Neural progenitor cell (in vitro differentiated cells): ENCODE measurements at regions not wholly inside any gene's neighbourhood (a gene's known extent, or its start where the extent isn't known, plus 50 kb on each side); places are given as distances from the start of the nearest gene placed in this dataset.

ENCODE experiments used
- EZH2 ChIP-seq: fragments of 200-600 bp; sonication (generic); IDR thresholded peaks from 2 replicates; pipeline ENCODE4 v1.6.1; 2017; ENCODE audit warnings: antibody characterized with exemption, mild to moderate bottlenecking, moderate library complexity
- TF ChIP-seq, protein P1 (sequence below): fragments of 200-600 bp; sonication (generic); IDR thresholded peaks from 2 replicates; pipeline ENCODE4 v1.5.1; 2017; ENCODE audit warnings: antibody characterized with exemption, mild to moderate bottlenecking

DNA sequence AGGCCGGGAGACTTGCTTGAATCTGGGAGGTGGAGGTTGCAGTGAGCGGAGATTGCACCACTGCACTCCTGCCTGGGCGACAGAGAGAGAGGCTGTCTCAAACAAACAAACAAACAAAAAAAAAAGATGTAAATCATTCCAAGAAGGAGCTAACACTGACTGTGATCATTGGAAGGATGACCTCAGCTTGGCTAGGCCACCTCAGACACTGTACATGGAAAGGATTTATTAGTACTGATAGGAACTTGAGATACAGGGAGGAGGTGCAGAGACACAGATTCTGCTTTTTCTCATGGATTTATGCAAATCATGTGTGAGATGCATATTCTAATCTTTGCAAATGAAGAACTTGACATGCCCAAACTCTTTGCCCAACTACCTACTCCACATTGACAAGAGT lies 293.6 kb downstream of the HIVEP2 start:
- TF ChIP-seq, protein P1, sequence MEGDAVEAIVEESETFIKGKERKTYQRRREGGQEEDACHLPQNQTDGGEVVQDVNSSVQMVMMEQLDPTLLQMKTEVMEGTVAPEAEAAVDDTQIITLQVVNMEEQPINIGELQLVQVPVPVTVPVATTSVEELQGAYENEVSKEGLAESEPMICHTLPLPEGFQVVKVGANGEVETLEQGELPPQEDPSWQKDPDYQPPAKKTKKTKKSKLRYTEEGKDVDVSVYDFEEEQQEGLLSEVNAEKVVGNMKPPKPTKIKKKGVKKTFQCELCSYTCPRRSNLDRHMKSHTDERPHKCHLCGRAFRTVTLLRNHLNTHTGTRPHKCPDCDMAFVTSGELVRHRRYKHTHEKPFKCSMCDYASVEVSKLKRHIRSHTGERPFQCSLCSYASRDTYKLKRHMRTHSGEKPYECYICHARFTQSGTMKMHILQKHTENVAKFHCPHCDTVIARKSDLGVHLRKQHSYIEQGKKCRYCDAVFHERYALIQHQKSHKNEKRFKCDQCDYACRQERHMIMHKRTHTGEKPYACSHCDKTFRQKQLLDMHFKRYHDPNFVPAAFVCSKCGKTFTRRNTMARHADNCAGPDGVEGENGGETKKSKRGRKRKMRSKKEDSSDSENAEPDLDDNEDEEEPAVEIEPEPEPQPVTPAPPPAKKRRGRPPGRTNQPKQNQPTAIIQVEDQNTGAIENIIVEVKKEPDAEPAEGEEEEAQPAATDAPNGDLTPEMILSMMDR = no peak
- no peak for TF ChIP-seq EZH2
